ENCODE measurements at regions not wholly inside any gene's neighbourhood (a gene's known extent, or its start where the extent isn't known, plus 50 kb on each side); places are given as distances from the start of the nearest gene placed in this dataset.
A peak's percentile ranks its signal among the peaks of the same experiment; 100 is the strongest.
"Not testable (repeated sequence)": the region's sequence is repeated elsewhere in the genome, so short reads cannot be mapped to it uniquely, and the experiment has no call there.

DNA sequence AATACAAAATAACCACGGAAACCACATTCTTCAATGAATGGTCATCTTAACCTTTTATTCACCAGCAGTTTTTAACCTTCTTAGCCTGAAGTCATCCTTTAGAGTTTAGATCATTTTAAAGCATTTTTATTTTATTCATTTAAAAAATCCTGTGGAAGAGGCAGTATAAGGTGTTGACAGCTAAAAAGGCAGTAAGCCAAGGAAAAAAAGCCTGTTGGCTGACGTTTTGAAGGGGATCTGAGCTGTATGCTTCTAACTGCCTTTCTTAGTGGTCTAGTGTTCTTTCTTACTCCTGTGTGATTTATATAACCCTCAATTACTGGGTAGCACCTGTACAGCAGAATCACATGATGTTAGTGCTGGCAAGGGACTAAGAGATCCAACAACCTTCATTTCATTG is 438.3 kb upstream of the SEL1L start:
- no peak for FAIRE-seq

GRCh38 chr14:81972601-81973000 is 438.9 kb upstream of the SEL1L start:
- FAIRE-seq, result no peak

DNA sequence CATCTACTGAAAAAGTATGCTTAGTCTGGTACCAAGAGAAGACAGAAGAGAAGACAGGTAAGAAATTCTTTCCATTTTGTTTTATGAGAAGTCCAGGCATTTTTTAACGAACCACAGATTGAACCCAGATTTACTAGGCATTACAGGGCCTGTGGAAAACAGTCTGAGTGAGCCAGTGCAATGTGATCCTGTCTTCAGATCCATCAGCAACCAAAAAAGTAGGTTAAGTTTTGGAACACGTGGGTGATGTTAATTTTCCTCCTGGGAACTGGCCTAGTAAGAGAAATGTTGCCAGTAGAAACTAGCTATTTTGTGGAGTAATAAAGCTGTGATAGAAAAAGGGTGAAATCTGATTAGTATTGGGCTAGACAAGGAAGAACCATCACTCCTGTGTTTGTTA is 440.9 kb upstream of the SEL1L start:
- FAIRE-seq, result no peak

DNA sequence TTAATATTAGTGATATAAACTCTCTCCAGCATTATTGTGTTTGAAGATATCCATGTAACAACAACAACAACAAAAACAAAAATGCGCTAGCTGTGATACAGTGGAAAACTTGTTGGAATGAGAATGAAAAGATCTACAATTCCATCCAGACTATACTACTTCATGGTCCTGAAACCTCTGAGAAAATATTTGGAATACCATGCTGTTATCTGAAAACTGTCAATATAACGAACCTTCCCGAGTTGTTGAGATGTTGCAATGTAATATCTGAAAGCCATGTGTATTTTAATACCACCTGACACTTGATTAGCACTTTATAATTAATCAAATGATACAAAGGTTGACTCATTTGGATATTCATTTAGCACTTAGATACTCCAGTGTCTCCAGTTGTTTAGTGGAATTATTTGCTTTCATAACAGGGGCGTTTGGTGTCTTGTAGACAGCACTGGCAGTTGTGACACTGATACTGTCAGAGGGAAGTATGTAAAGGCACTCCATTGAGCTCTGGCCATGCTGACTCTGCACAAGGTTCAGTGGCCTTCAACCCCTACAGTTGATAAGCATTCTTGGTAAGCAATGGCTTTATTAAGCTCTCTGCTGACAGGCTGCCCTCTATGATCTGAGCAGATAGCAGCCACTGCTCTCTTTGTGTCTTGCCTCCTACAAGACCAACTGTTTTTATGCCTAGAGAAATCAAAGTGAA is 447.1 kb upstream of the SEL1L start:
- no peak for FAIRE-seq

- no peak for FAIRE-seq
Observed at GRCh38 chr14:81981307-81981675, 447.6 kb upstream of the SEL1L start.

- no peak for FAIRE-seq
Observed at GRCh38 chr14:81982046-81982445, 448.4 kb upstream of the SEL1L start.

GRCh38 chr14:81986005-81986404 is 452.4 kb upstream of the SEL1L start:
- no peak for FAIRE-seq

DNA sequence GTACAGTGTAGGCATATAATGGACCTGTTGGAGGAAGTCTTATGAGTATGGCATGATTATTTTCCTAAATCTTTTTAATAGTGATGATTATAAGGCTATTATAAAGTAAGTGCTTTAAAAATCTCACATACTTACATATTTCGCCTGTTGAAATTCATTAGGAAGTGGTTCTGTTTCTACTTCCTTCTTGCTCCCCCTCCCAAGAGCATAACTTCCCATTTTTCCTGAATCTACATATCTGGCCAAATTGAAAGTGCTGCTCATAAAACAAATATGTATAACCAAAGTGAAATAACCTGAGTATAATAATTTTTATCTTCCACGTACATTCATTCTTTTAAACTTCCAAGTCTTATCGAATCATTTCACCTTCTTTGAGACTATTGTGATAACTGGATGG is 455.6 kb upstream of the SEL1L start:
- no peak for FAIRE-seq

DNA sequence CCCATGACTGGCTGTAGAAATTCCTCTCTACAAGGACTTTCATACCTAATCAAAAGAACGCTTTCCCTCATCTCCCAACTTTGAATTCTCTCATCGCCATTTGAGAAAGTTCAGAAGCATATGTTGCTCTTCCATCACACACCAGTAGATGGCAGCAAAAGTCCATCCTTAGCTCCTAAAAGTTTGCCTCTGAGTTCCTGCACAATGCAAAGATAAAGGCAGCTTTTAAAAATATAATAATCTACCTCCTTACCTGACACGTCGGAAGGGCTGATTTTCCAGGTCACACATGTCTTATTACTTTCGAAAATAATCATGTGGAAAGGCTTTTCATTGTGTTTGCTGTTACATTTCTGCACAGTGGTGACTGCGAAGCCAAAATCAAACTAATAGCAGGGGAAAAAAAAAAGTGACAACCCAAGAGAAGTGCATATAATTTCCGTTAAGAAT is 456.7 kb upstream of the SEL1L start:
- peak; percentile 81 for FAIRE-seq

DNA sequence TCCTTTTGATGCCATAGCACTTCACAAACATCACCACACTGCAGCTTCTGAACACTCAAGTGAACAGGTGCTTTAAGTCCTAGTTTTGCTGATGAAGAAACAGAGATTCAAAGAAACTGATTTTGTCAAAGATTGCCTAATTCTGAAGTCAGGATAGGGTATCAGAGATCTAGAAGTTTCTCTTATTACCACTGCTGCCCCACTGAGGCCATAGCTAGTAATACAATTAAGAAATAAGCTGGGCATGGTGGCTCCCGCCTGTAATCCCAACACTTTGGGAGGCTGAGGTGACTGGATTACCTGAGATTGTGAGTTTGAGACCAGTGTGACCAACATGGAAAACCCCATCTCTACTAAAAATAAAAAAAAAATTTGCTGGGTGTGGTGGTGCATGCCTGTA is 458.3 kb upstream of the SEL1L start:
- FAIRE-seq, result no peak

GRCh38 chr14:81993432-81993831 is 459.8 kb upstream of the SEL1L start:
- no peak for FAIRE-seq

GRCh38 chr14:82003426-82003825 is 469.8 kb upstream of the SEL1L start:
- no peak for FAIRE-seq

DNA sequence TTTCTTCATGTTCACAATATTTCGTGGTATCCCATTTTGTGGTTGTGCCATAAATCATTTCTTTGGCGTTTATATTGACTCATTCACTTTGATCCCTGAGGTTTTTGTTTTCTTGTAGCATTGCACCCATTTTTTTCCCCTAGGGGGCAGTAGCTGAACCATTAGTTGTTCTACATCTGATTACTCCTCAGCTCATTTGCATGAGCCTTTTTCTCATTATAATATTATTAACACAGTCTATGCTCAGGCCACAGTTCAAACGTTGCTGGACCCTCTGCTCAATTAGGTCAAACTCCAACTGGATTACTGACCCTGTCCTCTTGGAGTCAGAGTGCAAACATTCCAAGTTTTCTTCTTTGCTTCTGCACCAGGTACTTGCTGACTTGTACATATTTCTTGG is 475.4 kb upstream of the SEL1L start:
- FAIRE-seq, result no peak

GRCh38 chr14:82009993-82010392 is 476.3 kb upstream of the SEL1L start:
- no peak for FAIRE-seq

DNA sequence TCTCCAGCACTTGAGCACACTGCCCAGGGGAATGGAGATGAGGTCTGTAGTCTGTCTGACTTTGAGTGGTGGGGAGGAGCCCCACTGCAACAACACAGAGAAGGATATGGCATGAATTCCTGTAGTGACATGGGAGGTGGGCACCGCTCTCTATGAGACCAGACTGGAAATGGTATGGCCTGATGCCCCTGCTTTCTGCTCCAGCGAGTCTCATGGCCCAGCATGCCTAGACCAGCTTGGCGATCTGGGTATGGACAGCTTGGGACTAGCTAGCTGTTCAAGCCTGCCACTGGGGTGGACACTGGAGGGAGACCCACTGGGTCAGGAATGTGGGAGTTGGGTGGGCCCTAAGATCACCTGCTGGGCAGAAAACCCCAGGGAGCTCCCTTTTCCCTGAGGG is 477.8 kb upstream of the SEL1L start:
- no peak for FAIRE-seq

DNA sequence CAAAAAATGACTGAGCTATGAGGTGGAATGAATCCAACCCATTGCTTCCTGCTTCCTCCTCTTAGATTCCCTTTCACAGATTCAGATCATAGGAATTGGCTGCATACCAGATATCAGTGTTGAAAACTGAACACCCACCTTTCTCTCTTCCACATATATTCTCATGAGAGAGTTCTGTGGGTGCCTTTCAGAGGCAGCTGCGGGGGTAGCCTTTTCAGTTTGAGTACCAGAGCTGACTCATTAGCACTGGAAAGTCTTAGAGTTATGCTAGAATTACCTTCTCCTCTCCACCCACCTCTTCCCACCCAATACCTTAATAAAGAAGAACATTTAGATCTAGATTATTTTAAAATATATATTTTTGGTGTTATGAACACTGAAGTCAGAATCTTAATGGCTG is 495.4 kb upstream of the SEL1L start:
- FAIRE-seq, result no peak

DNA sequence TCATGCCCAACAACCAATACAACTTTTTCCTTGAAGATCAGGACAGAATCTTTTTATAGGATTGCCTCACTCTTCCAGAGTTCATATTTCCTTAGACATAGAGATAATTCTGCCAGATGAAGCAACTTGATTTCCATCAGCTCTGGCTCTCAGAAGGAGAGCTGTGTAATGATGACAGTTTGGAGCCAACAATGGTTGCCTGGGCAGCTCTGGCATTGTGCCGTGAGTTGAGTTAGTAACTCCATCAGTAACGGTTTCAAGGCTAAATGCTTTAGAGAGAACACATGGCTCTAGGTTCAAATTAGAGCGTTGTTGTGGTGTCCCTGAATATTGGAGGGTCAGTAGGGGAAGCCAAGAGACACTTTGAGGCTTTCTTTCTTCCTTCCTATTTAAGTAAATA is 501.7 kb upstream of the SEL1L start:
- no peak for FAIRE-seq

GRCh38 chr14:82038066-82038465 is 504.4 kb upstream of the SEL1L start:
- not testable (repeated sequence) for FAIRE-seq

DNA sequence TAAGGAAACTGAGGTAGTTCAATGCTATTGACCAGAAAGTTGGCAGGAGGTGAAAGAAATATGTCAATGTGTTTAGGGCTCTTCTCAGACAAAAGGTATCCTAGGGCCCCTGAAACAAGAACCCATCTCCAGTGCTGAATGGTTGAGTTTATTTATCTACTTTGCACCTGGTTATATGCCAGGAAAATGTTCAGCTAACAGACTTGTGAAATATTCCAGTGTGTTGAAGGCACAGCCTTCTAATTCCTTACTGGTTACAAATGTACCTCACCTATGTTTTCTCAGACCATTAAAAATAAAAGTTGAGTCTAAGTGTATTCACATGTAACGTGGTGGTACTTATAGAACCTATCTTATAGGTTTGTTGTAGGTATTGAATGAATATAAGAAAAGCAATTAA is 511.7 kb upstream of the SEL1L start:
- FAIRE-seq, result no peak

- FAIRE-seq, result no peak
Observed at GRCh38 chr14:82046512-82047226, 513.0 kb upstream of the SEL1L start.

DNA sequence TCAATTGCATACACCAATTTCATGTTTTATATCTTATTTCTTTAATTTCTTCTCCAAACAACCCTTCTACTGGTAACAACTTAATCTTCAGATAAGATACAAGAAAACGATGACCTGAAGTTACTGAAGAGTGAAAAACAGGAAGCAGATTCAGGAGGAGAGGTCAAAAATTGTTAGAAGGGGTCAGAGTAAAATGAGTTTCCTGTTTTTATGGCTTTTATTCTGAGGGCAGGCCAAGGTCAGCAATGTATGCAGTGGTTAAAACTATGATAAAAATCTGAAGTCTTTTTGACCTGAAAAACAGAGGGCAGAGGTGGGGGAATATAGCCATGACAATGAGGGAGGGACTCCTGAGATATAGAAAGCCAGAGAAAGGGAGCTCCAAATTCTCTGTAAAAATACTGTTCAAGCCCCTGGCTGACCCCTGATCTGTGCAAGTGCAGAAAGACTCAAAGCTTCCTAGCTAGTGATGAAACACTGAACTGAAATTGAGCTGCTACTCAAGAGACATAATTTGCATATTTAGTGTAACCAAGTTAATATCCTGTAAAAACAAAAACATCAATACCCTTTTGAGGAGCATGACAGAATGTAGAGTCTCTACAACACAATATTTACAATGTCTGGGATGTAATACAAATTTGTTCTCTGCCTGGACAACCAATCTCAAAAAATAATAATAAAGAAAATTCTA is 514.3 kb upstream of the SEL1L start:
- no peak for FAIRE-seq

- no peak for FAIRE-seq
Observed at GRCh38 chr14:82052778-82053177, 519.1 kb upstream of the SEL1L start.

DNA sequence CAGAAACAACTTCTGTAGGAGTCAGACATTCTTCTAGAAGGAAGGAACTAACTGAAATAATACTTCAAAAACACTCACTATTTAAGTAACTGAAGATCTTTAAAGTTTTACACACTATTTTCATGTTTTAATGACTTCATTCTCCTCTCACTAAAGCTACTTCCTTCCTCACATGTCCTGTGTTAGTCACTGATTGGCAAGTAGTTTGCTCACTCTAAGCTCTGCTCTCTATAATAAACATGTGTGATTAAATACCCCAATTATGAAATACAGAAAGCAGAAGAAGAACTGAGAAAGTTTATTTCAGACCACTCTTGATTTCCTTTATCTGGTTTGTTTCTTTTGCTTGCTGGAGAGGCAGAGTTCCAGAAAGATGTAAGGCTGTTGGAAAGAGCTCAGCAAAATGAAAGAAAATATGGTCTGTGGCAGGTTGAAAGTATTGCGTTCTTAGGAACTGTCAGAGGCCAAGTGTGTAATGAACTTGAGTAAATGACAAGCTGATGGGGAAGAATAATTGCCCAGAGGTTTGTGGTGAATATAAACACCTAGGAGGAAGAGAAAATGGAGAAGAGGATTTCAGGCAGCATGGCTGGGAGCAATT is 522.0 kb upstream of the SEL1L start:
- FAIRE-seq, result no peak

GRCh38 chr14:82060219-82060618 is 526.6 kb upstream of the SEL1L start:
- no peak for FAIRE-seq
